WTC11 (cell line): ENCODE measurements at regions not wholly inside any gene's neighbourhood (a gene's known extent, or its start where the extent isn't known, plus 50 kb on each side); places are given as distances from the start of the nearest gene placed in this dataset.

Experiments used
- ATAC-seq: fragments of 200-7000 bp; cut with Tn5 transposase; 2 replicates; pipeline ENCODE4 v1.10.0; 2021; ENCODE audit warnings: mild to moderate bottlenecking, moderate library complexity
- CTCF ChIA-PET: fragments of 300-600 bp; sonication (Branson Sonifier 250); formaldehyde crosslinking; loops from one replicate; lab custom pipeline; 2021; ENCODE audit warnings: antibody characterized with exemption; lab: Charles Lee
- POLR2A ChIA-PET: fragments of 350-600 bp; sonication (Branson Sonifier 250); formaldehyde crosslinking; loops from one replicate; lab custom pipeline; 2021; ENCODE audit warnings: antibody characterized with exemption; lab: Charles Lee
- DNase-seq: peaks from one replicate; pipeline ENCODE4 v3.0.0; 2021; ENCODE audit warnings: low spot score
- H3K27ac Mint-ChIP-seq: 2 replicates; pipeline ENCODE4 v1.8.0; 2021; ENCODE audit warnings: mixed read lengths
- H3K27me3 Mint-ChIP-seq: 2 replicates; pipeline ENCODE4 v1.8.0; 2021; ENCODE audit warnings: low read depth, mild to moderate bottlenecking, moderate library complexity, mixed read lengths
- H3K36me3 Mint-ChIP-seq: 2 replicates; pipeline ENCODE4 v1.8.0; 2021; ENCODE audit warnings: mixed read lengths
- H3K4me1 Mint-ChIP-seq: 2 replicates; pipeline ENCODE4 v1.8.0; 2022; ENCODE audit warnings: mixed read lengths
- H3K4me3 Mint-ChIP-seq: 2 replicates; pipeline ENCODE4 v1.8.0; 2021; ENCODE audit warnings: mild to moderate bottlenecking, moderate library complexity, mixed read lengths
- H3K9me3 Mint-ChIP-seq: 2 replicates; pipeline ENCODE4 v1.8.0; 2021; ENCODE audit warnings: mixed read lengths
- ATF1 ChIP-seq: sonication (generic); formaldehyde crosslinking; IDR thresholded peaks from 2 replicates; pipeline ENCODE4 v1.8.1; 2023; ENCODE audit warnings: mild to moderate bottlenecking, moderate library complexity, missing genetic modification reagents
- ETV6 ChIP-seq: sonication (generic); formaldehyde crosslinking; IDR thresholded peaks from 2 replicates; pipeline ENCODE4 v1.8.1; 2022; ENCODE audit warnings: mild to moderate bottlenecking, missing genetic modification reagents
- GRHL2 ChIP-seq: fragments of 250-450 bp; sonication (Bioruptor Pico); IDR thresholded peaks from 2 replicates; pipeline ENCODE4 v1.8.0; 2022; ENCODE audit warnings: mild to moderate bottlenecking, moderate library complexity; ENCODE audit not compliant: insufficient replicate concordance, severe bottlenecking
- GTF2I ChIP-seq: fragments of 250-450 bp; sonication (Bioruptor Pico); conservative IDR thresholded peaks from 2 replicates; pipeline ENCODE4 v1.4.0; 2021; ENCODE audit warnings: mild to moderate bottlenecking
- HMGA2 ChIP-seq: fragments of 250-450 bp; sonication (Bioruptor Pico); IDR thresholded peaks from 2 replicates; pipeline ENCODE4 v1.4.0; 2021; ENCODE audit warnings: mild to moderate bottlenecking, moderate library complexity
- HMGXB4 ChIP-seq: sonication (generic); formaldehyde crosslinking; IDR thresholded peaks from 2 replicates; pipeline ENCODE4 v1.8.1; 2023; ENCODE audit warnings: mild to moderate bottlenecking, moderate library complexity, missing genetic modification reagents
- JAZF1 ChIP-seq: fragments of 250-450 bp; sonication (Bioruptor Pico); IDR thresholded peaks from 2 replicates; pipeline ENCODE4 v1.9.0; 2021; ENCODE audit warnings: moderate library complexity, mild to moderate bottlenecking, inconsistent platforms
- NFATC4 ChIP-seq: fragments of 250-450 bp; sonication (Bioruptor Pico); IDR thresholded peaks from 2 replicates; pipeline ENCODE4 v1.9.0; 2021; ENCODE audit warnings: mild to moderate bottlenecking
- NR1H2 ChIP-seq: sonication (generic); formaldehyde crosslinking; IDR thresholded peaks from 2 replicates; pipeline ENCODE4 v1.9.0; 2021; ENCODE audit warnings: mild to moderate bottlenecking, moderate library complexity, missing genetic modification reagents
- NR3C1 ChIP-seq: sonication (generic); formaldehyde crosslinking; conservative IDR thresholded peaks from 2 replicates; pipeline ENCODE4 v1.8.1; 2023; ENCODE audit warnings: low read depth, mild to moderate bottlenecking, missing genetic modification reagents
- RELA ChIP-seq: sonication (generic); formaldehyde crosslinking; IDR thresholded peaks from 2 replicates; pipeline ENCODE4 v1.8.1; 2022; ENCODE audit warnings: missing genetic modification reagents, mild to moderate bottlenecking, borderline replicate concordance
- TCF7 ChIP-seq: sonication (generic); formaldehyde crosslinking; IDR thresholded peaks from 2 replicates; pipeline ENCODE4 v1.8.0; 2022; ENCODE audit warnings: mild to moderate bottlenecking, low read depth, missing genetic modification reagents, moderate library complexity
- USF1 ChIP-seq: sonication (generic); formaldehyde crosslinking; IDR thresholded peaks from 2 replicates; pipeline ENCODE4 v1.8.0; 2022; ENCODE audit warnings: mild to moderate bottlenecking, missing genetic modification reagents
- ZNF263 ChIP-seq: sonication (generic); formaldehyde crosslinking; IDR thresholded peaks from 2 replicates; pipeline ENCODE4 v1.8.1; 2022; ENCODE audit warnings: low read depth, mild to moderate bottlenecking, moderate library complexity, missing genetic modification reagents
- ZNF423 ChIP-seq: fragments of 250-450 bp; sonication (Bioruptor Pico); IDR thresholded peaks from 2 replicates; pipeline ENCODE4 v2.1.2; 2022; ENCODE audit warnings: mild to moderate bottlenecking, moderate library complexity
- ZSCAN18 ChIP-seq: fragments of 250-450 bp; sonication (Bioruptor Pico); IDR thresholded peaks from 2 replicates; pipeline ENCODE4 v2.1.2; 2022; ENCODE audit warnings: mild to moderate bottlenecking, moderate library complexity
- TF ChIP-seq, protein P1 (sequence below): sonication (generic); formaldehyde crosslinking; IDR thresholded peaks from 2 replicates; pipeline ENCODE4 v1.8.0; 2022; ENCODE audit warnings: mild to moderate bottlenecking, missing genetic modification reagents
- TF ChIP-seq, protein P2 (sequence below): sonication (generic); formaldehyde crosslinking; IDR thresholded peaks from 2 replicates; pipeline ENCODE4 v1.8.0; 2023; ENCODE audit warnings: missing genetic modification reagents
- TF ChIP-seq, protein P3 (sequence below): fragments of 200-600 bp; IDR thresholded peaks from 2 replicates; pipeline ENCODE4 v1.8.0; 2022; ENCODE audit warnings: antibody characterized with exemption

DNA sequence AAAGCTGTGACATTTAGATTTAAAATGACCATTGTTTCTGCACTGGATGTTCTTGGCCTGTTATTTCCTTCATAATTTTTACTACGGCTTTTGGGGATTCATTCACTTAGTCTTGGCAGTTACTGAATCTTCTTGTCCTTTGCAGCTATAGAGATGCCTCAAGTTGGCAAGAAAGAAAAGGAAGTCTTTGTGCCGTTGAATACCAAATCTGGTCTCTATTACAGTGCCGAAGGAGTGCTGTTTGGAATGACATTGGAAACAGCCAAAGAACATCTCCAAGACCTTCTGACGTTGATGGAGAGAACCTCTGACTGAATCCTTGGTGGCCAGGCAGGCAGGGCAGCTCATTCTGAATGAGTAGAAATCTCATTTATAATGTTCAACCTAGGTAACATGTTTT lies 54.3 kb upstream of the NRP1 start:
- CTCF ChIA-PET, result no interaction called here
- H3K36me3 Mint-ChIP-seq, result no peaks in the 10 kb centered on the region

More for the DNA sequence above, 54.3 kb upstream of the NRP1 start:
- H3K4me3 Mint-ChIP-seq, result no peak overlapping the region
- H3K27ac Mint-ChIP-seq, result no peak overlapping the region
- POLR2A ChIA-PET, result no interaction called here
- no peak for ATAC-seq
- H3K4me1 Mint-ChIP-seq, result no peaks in the 10 kb centered on the region; the same call in none of the 2 replicates
- DNase-seq, result no peak
- no peaks in the 10 kb centered on the region for H3K9me3 Mint-ChIP-seq
- no peaks in the 10 kb centered on the region for H3K27me3 Mint-ChIP-seq
- TF ChIP-seq NR3C1, result no peak
- no peak for TF ChIP-seq ZNF263 (CRISPR knock-in tag)
- TF ChIP-seq ZNF423 (CRISPR knock-in tag), result no peak
- TF ChIP-seq GRHL2 (CRISPR knock-in tag), result no peak
- TF ChIP-seq HMGXB4 (CRISPR knock-in tag), result no peak
- no peak for TF ChIP-seq ETV6 (CRISPR knock-in tag)
- no peak for TF ChIP-seq RELA (CRISPR knock-in tag)
- TF ChIP-seq, protein P1, sequence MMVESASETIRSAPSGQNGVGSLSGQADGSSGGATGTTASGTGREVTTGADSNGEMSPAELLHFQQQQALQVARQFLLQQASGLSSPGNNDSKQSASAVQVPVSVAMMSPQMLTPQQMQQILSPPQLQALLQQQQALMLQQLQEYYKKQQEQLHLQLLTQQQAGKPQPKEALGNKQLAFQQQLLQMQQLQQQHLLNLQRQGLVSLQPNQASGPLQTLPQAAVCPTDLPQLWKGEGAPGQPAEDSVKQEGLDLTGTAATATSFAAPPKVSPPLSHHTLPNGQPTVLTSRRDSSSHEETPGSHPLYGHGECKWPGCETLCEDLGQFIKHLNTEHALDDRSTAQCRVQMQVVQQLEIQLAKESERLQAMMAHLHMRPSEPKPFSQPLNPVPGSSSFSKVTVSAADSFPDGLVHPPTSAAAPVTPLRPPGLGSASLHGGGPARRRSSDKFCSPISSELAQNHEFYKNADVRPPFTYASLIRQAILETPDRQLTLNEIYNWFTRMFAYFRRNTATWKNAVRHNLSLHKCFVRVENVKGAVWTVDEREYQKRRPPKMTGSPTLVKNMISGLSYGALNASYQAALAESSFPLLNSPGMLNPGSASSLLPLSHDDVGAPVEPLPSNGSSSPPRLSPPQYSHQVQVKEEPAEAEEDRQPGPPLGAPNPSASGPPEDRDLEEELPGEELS (CRISPR knock-in tag), result no peak
- TF ChIP-seq ZSCAN18, result no peak
- no peak for TF ChIP-seq USF1 (CRISPR knock-in tag)
- TF ChIP-seq TCF7 (CRISPR knock-in tag), result no peak
- TF ChIP-seq NR1H2 (CRISPR knock-in tag), result no peak
- TF ChIP-seq JAZF1, result no peak
- TF ChIP-seq, protein P2, sequence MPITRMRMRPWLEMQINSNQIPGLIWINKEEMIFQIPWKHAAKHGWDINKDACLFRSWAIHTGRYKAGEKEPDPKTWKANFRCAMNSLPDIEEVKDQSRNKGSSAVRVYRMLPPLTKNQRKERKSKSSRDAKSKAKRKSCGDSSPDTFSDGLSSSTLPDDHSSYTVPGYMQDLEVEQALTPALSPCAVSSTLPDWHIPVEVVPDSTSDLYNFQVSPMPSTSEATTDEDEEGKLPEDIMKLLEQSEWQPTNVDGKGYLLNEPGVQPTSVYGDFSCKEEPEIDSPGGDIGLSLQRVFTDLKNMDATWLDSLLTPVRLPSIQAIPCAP, result no peak
- TF ChIP-seq, protein P3, sequence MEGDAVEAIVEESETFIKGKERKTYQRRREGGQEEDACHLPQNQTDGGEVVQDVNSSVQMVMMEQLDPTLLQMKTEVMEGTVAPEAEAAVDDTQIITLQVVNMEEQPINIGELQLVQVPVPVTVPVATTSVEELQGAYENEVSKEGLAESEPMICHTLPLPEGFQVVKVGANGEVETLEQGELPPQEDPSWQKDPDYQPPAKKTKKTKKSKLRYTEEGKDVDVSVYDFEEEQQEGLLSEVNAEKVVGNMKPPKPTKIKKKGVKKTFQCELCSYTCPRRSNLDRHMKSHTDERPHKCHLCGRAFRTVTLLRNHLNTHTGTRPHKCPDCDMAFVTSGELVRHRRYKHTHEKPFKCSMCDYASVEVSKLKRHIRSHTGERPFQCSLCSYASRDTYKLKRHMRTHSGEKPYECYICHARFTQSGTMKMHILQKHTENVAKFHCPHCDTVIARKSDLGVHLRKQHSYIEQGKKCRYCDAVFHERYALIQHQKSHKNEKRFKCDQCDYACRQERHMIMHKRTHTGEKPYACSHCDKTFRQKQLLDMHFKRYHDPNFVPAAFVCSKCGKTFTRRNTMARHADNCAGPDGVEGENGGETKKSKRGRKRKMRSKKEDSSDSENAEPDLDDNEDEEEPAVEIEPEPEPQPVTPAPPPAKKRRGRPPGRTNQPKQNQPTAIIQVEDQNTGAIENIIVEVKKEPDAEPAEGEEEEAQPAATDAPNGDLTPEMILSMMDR, result no peak
- TF ChIP-seq GTF2I (CRISPR knock-in tag), result no peak
- no peak for TF ChIP-seq HMGA2 (CRISPR knock-in tag)
- no peak for TF ChIP-seq NFATC4 (CRISPR knock-in tag)
- TF ChIP-seq ATF1, result no peak
- TF ChIP-seq, all 79 proteins: peak for 0
